ENCODE measurements at regions not wholly inside any gene's neighbourhood (a gene's known extent, or its start where the extent isn't known, plus 50 kb on each side); places are given as distances from the start of the nearest gene placed in this dataset.

DNA sequence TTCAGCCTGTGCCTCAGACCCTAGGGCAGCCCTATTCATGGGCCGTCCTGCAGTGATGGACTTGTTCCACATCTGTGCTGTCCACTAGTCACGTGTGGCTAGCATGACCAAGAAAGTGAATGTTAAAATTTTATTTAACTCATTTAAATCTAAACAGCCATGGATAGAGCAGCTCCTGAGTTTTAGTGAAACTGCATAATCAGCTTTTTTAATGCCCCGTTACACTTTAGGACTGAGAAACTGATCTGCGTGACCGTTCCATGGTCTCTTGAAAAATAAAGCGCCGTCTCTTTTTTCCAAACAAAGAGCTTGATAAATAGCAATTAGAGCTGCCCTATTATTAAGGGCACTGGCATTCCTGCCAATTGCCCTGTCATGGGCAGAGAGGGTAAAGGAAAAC is 76.5 kb upstream of the SNX19 start:
- no peak for TF ChIP-seq BACH2 (CRISPR knock-in tag; IDR thresholded peaks at IDR 0.05; ENCODE audit: borderline replicate concordance)
- TF ChIP-seq, protein P1, sequence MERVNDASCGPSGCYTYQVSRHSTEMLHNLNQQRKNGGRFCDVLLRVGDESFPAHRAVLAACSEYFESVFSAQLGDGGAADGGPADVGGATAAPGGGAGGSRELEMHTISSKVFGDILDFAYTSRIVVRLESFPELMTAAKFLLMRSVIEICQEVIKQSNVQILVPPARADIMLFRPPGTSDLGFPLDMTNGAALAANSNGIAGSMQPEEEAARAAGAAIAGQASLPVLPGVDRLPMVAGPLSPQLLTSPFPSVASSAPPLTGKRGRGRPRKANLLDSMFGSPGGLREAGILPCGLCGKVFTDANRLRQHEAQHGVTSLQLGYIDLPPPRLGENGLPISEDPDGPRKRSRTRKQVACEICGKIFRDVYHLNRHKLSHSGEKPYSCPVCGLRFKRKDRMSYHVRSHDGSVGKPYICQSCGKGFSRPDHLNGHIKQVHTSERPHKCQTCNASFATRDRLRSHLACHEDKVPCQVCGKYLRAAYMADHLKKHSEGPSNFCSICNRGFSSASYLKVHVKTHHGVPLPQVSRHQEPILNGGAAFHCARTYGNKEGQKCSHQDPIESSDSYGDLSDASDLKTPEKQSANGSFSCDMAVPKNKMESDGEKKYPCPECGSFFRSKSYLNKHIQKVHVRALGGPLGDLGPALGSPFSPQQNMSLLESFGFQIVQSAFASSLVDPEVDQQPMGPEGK (CRISPR knock-in tag; IDR thresholded peaks at IDR 0.05; ENCODE audit: borderline replicate concordance), result no peak
- TF ChIP-seq GLIS3 (CRISPR knock-in tag; IDR thresholded peaks at IDR 0.05), result no peak
- TF ChIP-seq CSDC2 (CRISPR knock-in tag; IDR thresholded peaks at IDR 0.05), result no peak
- no peak for TF ChIP-seq OSR1 (CRISPR knock-in tag; IDR thresholded peaks at IDR 0.05)
- TF ChIP-seq ZNF8 (CRISPR knock-in tag; IDR thresholded peaks at IDR 0.05), result no peak
- TF ChIP-seq ZC3H10 (CRISPR knock-in tag; IDR thresholded peaks at IDR 0.05), result no peak
- TF ChIP-seq, protein P2, sequence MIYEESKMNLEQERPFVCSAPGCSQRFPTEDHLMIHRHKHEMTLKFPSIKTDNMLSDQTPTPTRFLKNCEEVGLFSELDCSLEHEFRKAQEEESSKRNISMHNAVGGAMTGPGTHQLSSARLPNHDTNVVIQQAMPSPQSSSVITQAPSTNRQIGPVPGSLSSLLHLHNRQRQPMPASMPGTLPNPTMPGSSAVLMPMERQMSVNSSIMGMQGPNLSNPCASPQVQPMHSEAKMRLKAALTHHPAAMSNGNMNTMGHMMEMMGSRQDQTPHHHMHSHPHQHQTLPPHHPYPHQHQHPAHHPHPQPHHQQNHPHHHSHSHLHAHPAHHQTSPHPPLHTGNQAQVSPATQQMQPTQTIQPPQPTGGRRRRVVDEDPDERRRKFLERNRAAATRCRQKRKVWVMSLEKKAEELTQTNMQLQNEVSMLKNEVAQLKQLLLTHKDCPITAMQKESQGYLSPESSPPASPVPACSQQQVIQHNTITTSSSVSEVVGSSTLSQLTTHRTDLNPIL (CRISPR knock-in tag; IDR thresholded peaks at IDR 0.05; ENCODE audit: low read depth), result no peak
- TF ChIP-seq TCF4 (CRISPR knock-in tag; IDR thresholded peaks at IDR 0.05; ENCODE audit: borderline replicate concordance), result no peak
- TF ChIP-seq RARB (CRISPR knock-in tag; IDR thresholded peaks at IDR 0.05), result no peak
- no peak for TF ChIP-seq ZFP3 (CRISPR knock-in tag; IDR thresholded peaks at IDR 0.05)
- TF ChIP-seq ISL1 (CRISPR knock-in tag; IDR thresholded peaks at IDR 0.05), result no peak
- TF ChIP-seq SNAI2 (CRISPR knock-in tag; IDR thresholded peaks at IDR 0.05), result no peak
- no peak for ATAC-seq

DNA sequence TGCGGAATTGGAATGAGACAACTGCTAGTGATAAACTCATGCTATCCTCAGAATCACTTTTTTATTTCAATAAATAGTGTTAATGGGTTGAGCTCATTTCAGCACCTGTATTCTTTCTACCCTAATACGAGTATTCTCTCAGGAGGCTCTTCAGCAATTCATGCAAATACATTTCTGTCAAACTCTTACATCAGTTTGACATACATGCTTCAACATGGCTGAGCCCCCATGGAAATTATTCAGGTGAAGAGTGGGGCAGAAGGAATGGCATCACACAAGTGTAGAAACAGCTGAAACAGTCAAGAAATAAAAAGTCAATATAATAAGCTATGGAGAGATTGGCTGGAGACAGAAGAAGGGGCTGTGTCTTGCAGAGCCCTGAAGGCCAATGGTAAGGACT is 77.8 kb upstream of the SNX19 start:
- no peak for ATAC-seq
- TF ChIP-seq ZNF8 (CRISPR knock-in tag; IDR thresholded peaks at IDR 0.05) (no peak), ZNF70 (CRISPR knock-in tag; IDR thresholded peaks at IDR 0.05) (no peak), OSR1 (CRISPR knock-in tag; IDR thresholded peaks at IDR 0.05) (no peak), ESRRG (CRISPR knock-in tag; IDR thresholded peaks at IDR 0.05) (no peak), RARB (CRISPR knock-in tag; IDR thresholded peaks at IDR 0.05) (no peak), ARNTL (CRISPR knock-in tag; IDR thresholded peaks at IDR 0.05; ENCODE audit: borderline replicate concordance, low read depth) (no peak), GLIS3 (CRISPR knock-in tag; IDR thresholded peaks at IDR 0.05) (no peak), BACH2 (CRISPR knock-in tag; IDR thresholded peaks at IDR 0.05; ENCODE audit: borderline replicate concordance) (no peak), ZNF565 (CRISPR knock-in tag; conservative IDR thresholded peaks at IDR 0.05; ENCODE audit: low read depth) (no peak)
- TF ChIP-seq, protein P3, sequence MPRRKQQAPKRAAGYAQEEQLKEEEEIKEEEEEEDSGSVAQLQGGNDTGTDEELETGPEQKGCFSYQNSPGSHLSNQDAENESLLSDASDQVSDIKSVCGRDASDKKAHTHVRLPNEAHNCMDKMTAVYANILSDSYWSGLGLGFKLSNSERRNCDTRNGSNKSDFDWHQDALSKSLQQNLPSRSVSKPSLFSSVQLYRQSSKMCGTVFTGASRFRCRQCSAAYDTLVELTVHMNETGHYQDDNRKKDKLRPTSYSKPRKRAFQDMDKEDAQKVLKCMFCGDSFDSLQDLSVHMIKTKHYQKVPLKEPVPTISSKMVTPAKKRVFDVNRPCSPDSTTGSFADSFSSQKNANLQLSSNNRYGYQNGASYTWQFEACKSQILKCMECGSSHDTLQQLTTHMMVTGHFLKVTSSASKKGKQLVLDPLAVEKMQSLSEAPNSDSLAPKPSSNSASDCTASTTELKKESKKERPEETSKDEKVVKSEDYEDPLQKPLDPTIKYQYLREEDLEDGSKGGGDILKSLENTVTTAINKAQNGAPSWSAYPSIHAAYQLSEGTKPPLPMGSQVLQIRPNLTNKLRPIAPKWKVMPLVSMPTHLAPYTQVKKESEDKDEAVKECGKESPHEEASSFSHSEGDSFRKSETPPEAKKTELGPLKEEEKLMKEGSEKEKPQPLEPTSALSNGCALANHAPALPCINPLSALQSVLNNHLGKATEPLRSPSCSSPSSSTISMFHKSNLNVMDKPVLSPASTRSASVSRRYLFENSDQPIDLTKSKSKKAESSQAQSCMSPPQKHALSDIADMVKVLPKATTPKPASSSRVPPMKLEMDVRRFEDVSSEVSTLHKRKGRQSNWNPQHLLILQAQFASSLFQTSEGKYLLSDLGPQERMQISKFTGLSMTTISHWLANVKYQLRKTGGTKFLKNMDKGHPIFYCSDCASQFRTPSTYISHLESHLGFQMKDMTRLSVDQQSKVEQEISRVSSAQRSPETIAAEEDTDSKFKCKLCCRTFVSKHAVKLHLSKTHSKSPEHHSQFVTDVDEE (CRISPR knock-in tag; IDR thresholded peaks at IDR 0.05), result no peak
- TF ChIP-seq, protein P1 (CRISPR knock-in tag; IDR thresholded peaks at IDR 0.05; ENCODE audit: borderline replicate concordance), result no peak

DNA sequence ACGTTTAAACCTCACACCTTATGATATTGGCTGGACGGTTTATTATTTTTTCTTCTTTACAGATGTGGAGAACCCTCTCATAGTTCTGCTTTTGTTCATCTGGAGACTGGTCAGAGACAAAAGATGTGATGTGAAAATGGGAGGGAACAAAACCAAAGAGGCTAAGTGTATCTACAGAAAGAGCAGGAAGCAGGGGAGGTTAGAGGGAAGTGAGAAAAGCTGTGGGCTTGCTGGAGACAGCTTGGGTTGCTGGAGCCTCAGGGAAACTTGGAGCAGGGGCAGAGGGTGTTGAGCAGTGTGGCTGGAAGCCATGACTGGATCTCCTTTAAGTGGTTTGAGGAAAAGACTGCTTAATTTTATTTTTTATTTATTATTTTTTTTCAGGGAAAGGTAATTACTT is 79.0 kb upstream of the SNX19 start:
- ATAC-seq, result no peak
- TF ChIP-seq RARB (CRISPR knock-in tag; IDR thresholded peaks at IDR 0.05) (no peak), ZNF565 (CRISPR knock-in tag; conservative IDR thresholded peaks at IDR 0.05; ENCODE audit: low read depth) (no peak)

DNA sequence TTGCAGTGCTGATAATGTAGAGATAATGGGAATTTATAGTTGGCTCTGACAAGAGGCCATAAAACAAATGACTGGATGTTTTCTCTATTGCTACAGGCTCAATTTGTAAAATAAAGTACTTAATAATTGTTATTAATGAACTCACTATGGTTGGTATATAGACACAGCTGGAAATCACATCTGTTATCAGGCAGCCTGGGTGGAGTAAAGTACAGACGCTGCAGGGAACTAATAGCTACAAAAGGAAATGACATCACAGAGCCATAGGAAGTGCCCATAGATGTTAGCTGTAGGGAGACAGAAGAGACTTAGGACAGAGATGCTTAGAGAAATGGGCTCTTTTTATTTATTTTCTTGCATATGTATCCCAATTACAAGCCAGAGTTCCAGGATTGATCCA is 81.0 kb upstream of the SNX19 start:
- ATAC-seq, result no peak
- TF ChIP-seq ESRRG (CRISPR knock-in tag; IDR thresholded peaks at IDR 0.05), result no peak
- no peak for TF ChIP-seq SNAI2 (CRISPR knock-in tag; IDR thresholded peaks at IDR 0.05)
- no peak for TF ChIP-seq ZFP3 (CRISPR knock-in tag; IDR thresholded peaks at IDR 0.05)
- TF ChIP-seq, protein P1 (CRISPR knock-in tag; IDR thresholded peaks at IDR 0.05; ENCODE audit: borderline replicate concordance), result no peak
- no peak for TF ChIP-seq BACH2 (CRISPR knock-in tag; IDR thresholded peaks at IDR 0.05; ENCODE audit: borderline replicate concordance)
- TF ChIP-seq TOX (CRISPR knock-in tag; IDR thresholded peaks at IDR 0.05; ENCODE audit: borderline replicate concordance), result no peak
- TF ChIP-seq RARB (CRISPR knock-in tag; IDR thresholded peaks at IDR 0.05), result no peak
- TF ChIP-seq, protein P3 (CRISPR knock-in tag; IDR thresholded peaks at IDR 0.05), result no peak
- no peak for TF ChIP-seq ZNF565 (CRISPR knock-in tag; conservative IDR thresholded peaks at IDR 0.05; ENCODE audit: low read depth)
- no peak for TF ChIP-seq GLIS3 (CRISPR knock-in tag; IDR thresholded peaks at IDR 0.05)
- TF ChIP-seq, protein P4, sequence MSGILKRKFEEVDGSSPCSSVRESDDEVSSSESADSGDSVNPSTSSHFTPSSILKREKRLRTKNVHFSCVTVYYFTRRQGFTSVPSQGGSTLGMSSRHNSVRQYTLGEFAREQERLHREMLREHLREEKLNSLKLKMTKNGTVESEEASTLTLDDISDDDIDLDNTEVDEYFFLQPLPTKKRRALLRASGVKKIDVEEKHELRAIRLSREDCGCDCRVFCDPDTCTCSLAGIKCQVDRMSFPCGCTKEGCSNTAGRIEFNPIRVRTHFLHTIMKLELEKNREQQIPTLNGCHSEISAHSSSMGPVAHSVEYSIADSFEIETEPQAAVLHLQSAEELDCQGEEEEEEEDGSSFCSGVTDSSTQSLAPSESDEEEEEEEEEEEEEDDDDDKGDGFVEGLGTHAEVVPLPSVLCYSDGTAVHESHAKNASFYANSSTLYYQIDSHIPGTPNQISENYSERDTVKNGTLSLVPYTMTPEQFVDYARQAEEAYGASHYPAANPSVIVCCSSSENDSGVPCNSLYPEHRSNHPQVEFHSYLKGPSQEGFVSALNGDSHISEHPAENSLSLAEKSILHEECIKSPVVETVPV (CRISPR knock-in tag; IDR thresholded peaks at IDR 0.05), result no peak

Measured in SK-N-SH treated with all-trans-retinoic acid at 6 μM for 48 hours (cell line).